Stimulated activated naive CD8-positive, alpha-beta T cell treated with anti-CD3 and anti-CD28 coated beads, Interleukin-15, Interleukin-2, amounts not matched to agents 100 U/mL and 50 U/mL, for 24 hours (primary cell): ENCODE measurements at regions not wholly inside any gene's neighbourhood (a gene's known extent, or its start where the extent isn't known, plus 50 kb on each side); places are given as distances from the start of the nearest gene placed in this dataset.
"Not testable (repeated sequence)": the region's sequence is repeated elsewhere in the genome, so short reads cannot be mapped to it uniquely, and the experiment has no call there.

ENCODE experiments used
- ATAC-seq: fragments of 150-1000 bp; cut with Tn5 transposase; one replicate; pipeline ENCODE4 v1.10.0; 2021
- DNase-seq: peaks from one replicate; pipeline ENCODE4 v3.0.0; 2021

- DNase-seq: no peak
- peak; percentile 30 for ATAC-seq
Observed at GRCh38 chr13:50527612-50528509, 315.6 kb downstream of the DLEU7 start.

DNA sequence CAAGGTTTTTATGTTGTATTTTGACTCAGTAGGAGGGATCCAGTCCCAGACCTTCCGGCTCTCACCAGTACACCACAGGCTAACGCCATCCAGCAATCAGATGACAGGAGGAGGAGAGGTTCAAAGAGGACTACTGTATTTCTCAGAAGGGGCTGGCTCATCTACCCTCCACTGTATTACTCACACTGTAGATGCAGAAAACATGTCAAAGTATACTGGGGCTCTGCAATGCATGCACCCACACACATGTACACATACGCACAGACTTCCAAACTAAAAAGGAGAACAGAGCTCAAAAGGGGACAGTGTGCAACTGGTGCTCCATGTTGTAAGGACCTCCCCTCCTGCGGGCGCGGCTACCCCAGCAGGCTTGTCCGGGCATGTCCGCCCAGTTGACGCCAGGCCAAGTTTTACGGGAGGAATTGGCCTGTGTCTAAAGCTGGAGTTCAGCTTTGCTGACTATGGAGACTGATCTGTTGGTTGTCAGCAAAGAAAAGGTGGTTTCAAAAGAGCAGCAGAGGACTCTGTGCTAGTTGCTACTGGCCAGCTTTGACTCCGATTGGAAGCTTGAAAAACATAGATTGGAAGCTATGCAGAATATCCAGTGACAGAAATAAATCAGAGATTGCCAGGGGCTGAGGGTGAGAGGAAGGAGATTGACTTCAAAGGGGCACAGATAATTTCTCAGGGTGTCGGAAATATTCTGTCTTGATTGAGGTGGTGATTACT, 314.2 kb downstream of the DLEU7 start:
- DNase-seq (no peak), ATAC-seq (peak; percentile 69)

DNA sequence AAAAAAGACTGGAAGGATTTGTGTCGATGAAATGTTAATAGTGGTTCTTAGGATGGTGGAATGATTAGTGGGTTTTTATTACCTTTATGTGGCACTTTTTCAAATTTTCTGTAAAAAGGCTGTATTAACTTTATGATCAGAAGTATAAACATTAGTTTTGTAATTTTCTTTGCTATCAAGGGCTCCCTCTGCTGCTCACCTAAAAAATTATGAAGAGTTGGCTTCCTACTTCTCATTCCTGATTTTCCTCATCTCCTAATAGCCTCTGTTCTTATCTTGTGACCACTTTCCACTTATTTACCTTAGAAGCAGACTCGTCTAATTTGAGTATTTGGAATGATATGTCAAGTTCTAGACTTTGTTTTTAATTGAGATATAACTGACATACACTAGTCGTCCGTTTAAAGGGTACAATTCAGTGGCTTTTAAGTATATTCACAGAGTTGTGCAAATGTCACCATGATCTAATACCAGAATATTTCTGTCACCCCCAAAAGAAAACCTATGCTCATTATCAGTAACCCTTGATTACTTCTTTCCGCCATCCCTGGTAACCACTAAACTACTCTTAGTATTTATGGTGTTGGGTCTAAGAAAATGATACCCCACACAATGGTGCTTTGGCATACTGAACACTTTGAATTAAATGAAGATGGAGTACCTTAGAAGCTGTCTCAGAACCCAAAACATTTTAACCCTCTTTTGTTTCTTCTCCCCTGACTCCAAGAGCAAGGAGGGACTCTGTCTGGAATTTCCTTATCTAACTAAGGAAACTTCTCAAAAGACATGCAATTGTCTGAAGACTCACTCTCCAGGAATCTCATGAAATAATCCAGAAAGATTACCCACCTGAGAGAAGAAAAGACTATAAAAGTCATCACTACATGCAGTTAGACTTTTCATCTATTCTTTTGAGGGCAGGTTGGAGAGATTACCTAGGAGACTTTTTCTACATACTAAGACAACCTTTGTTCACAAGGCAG, 311.3 kb downstream of the DLEU7 start:
- DNase-seq (no peak), ATAC-seq (no peak)

GRCh38 chr13:50535050-50535449, 308.4 kb downstream of the DLEU7 start:
- no peak for ATAC-seq

DNA sequence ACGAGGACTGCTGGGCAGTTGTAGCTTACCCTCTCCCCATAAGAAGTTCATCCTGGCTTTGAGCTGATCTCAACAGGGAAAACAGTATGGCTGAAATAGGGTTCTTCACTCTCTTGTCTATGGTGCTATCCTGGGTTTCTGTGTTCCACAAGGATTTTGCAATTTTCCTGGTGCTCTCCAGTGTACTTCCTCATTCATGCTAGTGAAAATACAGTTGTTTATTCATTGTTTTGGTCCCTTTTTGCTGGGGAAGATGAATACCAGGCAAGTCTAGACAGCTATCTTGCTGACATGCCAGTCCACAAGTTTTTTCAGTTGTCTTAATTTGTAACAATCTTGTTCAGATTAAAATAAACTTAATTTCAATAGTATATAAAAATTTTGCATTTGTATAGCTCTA, 306.5 kb downstream of the DLEU7 start:
- DNase-seq: no peak
- ATAC-seq: no peak

More at GRCh38 chr13:50535050-50535449, 308.4 kb downstream of the DLEU7 start:
- no peak for DNase-seq

GRCh38 chr13:50539791-50540530, 303.5 kb downstream of the DLEU7 start:
- DNase-seq: no peak
- ATAC-seq: no peak

DNA sequence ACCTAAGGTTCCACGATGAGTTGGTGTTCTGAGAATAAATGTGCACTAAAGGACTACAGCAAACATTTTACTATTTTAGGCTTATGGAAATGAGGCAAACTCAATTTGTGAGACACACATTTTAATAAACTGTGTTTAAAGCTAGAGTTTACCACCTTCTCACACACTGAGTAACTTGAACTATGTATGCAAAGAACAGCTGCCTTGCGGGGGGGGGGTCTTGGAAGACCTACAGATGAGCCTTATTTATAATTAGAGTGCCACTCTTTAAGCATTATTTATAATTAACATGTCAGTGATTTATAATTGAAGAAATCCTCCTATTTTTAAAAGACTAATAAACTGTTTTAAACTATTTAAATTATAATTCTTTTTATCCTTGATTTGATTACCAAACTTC, 300.4 kb downstream of the DLEU7 start:
- ATAC-seq (no peak), DNase-seq (no peak)

- ATAC-seq (no peak), DNase-seq (no peak)
Observed at GRCh38 chr13:50543782-50544181, 299.7 kb downstream of the DLEU7 start.

GRCh38 chr13:50544211-50544610, 299.3 kb downstream of the DLEU7 start:
- no peak for ATAC-seq

DNA sequence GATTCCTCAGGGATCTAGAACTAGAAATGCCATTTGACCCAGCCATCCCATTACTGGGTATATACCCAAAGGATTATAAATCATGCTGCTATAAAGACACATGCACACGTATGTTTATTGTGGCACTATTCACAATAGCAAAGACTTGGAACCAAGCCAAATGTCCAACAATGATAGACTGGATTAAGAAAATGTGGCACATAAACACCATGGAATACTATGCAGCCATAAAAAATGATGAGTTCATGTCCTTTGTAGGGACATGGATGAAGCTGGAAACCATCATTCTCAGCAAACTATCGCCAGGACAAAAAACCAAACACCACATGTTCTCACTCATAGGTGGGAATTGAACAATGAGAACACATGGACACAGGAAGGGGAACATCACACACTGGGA, 296.3 kb downstream of the DLEU7 start:
- not testable (repeated sequence) for ATAC-seq, DNase-seq

More at GRCh38 chr13:50544211-50544610, 299.3 kb downstream of the DLEU7 start:
- DNase-seq: no peak

DNA sequence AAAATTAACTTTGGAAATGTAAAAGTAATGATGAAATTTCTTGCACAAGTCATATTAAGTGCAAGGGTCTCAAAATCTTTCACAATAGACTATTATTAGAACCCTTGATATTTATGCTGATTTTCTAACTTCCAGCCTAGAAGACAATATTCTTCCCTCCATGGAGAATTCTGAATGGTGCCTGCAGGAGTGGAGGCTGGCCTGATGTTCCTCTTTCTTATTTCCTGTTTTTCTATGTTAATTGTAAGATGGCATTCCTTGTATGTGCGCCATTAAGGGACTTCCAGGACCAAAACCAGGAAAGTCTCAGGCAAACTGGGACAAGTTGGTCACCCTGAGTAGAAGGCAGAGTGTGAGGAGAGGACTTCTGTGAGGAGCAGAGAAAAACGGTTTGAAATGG, 294.9 kb downstream of the DLEU7 start:
- ATAC-seq (no peak), DNase-seq (no peak)

DNA sequence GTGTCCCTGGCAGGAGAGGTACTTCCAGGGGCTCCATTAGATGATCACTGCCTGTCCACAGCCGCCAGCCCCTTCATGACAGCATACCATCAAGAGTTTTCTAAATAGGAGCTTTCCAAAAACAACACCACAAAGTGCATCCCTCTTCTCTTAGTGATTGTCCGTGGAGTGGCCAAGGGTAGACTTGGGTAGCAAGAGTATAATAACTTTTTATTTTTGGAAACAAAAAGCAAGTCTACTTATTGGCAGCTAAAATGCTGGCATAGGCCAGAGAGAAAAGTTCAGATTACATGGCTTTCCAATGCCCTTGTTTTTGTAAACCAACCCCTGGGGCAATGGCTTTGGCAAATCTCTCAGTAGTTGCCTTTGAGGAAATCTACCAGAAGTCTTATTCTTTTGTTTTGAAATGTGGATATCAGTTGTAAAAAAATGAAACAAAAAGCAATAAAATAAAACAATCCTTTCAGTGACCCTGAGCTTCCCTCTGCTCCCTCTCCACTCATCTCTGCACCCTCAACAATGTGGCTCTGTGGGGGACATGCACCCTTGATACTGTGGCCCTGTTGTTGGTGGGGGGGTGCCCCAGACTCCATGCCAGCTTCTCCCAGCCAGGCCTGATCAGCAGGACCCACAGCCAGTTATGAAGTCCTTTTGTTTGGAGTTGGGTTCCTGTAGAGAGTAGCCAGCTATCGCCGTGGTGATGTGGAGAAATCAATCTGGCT, 294.1 kb downstream of the DLEU7 start:
- ATAC-seq (no peak), DNase-seq (no peak)

- DNase-seq (no peak), ATAC-seq (no peak)
Observed at GRCh38 chr13:50550151-50550550, 293.3 kb downstream of the DLEU7 start.

DNA sequence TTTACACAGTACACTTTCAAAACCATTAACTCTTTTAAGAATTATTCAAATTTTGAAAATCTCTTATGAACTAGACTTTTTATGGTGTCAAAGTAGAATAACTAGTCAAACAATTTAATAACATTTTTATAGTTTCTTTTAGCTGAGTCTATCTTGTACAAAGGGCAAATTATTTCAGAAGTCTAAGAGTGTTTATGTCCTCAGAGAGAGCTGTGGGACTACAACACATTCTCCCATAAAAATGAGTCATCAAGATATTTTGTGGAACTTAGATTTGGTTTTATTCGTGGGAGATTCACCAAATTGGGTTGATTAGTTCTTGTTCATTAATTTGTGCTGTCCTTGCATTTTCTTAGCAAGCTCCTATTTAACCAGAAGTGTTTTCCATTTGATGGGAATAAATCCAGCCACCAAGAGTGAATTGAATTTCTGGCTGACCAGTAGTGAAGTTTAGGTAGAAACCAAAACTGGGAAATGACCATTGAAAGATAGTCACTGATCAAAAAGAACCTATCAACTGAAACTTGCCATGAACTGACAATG, 291.0 kb downstream of the DLEU7 start:
- ATAC-seq (no peak), DNase-seq (no peak)

DNA sequence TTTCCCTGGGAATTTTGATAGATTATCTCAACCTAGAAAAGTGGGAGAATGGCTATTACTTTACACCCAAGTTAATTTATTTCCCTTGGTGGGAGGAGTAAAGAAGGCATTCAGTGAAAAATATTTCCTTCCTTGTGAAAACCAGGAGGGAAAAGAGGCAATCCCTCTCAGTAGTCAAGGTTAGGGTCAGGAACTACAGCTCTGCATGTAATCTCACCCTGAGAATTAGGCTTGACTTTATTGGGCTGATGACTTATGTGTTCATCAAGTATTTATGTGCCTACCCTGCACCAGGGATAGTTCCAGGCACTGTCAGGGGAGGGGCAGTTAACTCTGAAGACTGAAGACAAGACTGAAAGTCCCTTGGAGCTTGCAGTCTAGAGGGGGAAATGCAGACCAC, 281.8 kb downstream of the DLEU7 start:
- ATAC-seq: no peak
- no peak for DNase-seq

GRCh38 chr13:50566646-50567045, 276.8 kb downstream of the DLEU7 start:
- ATAC-seq (no peak), DNase-seq (no peak)

DNA sequence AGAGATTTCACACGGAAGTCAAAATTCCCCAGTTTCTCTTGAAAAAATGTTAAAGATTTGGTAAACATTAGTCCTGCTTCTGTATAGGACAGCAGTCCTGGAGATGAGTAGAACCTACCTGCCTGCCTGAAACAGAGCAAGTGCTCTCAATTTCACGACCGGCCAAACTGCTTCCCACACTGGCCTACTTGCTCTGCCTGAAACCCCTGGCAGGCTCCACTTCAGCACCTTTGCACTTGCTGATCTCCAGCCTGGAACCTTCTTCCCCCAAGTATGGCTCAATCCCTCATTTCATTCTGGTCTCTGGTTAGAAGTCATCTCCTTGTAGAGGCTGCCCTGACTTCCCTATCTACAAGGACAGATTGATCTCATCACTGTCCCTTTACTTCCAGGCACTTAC, 271.4 kb downstream of the DLEU7 start:
- no peak for ATAC-seq
- no peak for DNase-seq

- DNase-seq (no peak), ATAC-seq (no peak)
Observed at GRCh38 chr13:50573066-50573465, 270.4 kb downstream of the DLEU7 start.

GRCh38 chr13:50574731-50575130, 268.8 kb downstream of the DLEU7 start:
- DNase-seq (no peak), ATAC-seq (no peak)

GRCh38 chr13:50575138-50575537, 268.4 kb downstream of the DLEU7 start:
- DNase-seq (no peak), ATAC-seq (no peak)
